Rectal smooth muscle tissue (tissue), 1 donor: ENCODE measurements at regions not wholly inside any gene's neighbourhood (a gene's known extent, or its start where the extent isn't known, plus 50 kb on each side); places are given as distances from the start of the nearest gene placed in this dataset.

Experiments
- H3K27ac ChIP-seq: one replicate; pipeline ENCODE4 v1.7.0; 2013; ENCODE audit warnings: low read depth, low read length, inconsistent platforms
- H3K27me3 ChIP-seq: one replicate; pipeline ENCODE4 v1.7.0; 2013; ENCODE audit warnings: low read length; ENCODE audit not compliant: control insufficient read depth, insufficient read depth
- H3K36me3 ChIP-seq: one replicate; pipeline ENCODE4 v1.7.0; 2013; ENCODE audit warnings: low read length; ENCODE audit not compliant: control insufficient read depth, insufficient read depth
- H3K4me1 ChIP-seq: one replicate; pipeline ENCODE4 v1.7.0; 2013; ENCODE audit warnings: low read length; ENCODE audit not compliant: control insufficient read depth, insufficient read depth
- H3K4me3 ChIP-seq: one replicate; pipeline ENCODE4 v1.7.0; 2013; ENCODE audit warnings: low read length
- H3K9ac ChIP-seq: one replicate; pipeline ENCODE4 v1.7.0; 2013; ENCODE audit warnings: low read length

DNA sequence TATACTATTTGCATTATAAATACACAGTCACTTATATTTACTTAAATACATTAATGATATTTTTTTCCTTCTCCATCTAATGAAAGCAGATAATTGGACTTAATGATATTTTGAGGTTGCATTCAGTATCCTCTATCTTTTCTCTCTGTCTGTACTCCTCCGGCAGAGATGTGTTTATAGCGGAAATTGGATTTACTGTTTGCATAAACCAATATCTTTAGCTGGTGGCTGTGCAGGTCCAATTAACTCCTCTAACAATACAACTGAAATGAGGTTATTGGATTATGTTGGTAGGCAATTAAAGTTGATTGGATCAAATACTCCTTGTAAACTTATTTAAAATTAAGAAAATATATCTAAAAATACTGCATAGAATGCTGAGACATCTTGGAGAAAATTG, 1044.2 kb upstream of the SORCS1 start:
- Histone ChIP-seq H3K27me3 (no peaks in the 10 kb centered on the region), H3K9ac (no peak overlapping the region), H3K36me3 (no peaks in the 10 kb centered on the region), H3K4me1 (no peaks in the 10 kb centered on the region), H3K27ac (no peak overlapping the region), H3K4me3 (no peak overlapping the region)

GRCh38 chr10:108208038-108208437, 1043.5 kb upstream of the SORCS1 start:
- Histone ChIP-seq H3K4me3 (no peak overlapping the region), H3K27ac (no peak overlapping the region), H3K27me3 (no peaks in the 10 kb centered on the region), H3K9ac (no peak overlapping the region), H3K4me1 (no peaks in the 10 kb centered on the region), H3K36me3 (no peaks in the 10 kb centered on the region)

DNA sequence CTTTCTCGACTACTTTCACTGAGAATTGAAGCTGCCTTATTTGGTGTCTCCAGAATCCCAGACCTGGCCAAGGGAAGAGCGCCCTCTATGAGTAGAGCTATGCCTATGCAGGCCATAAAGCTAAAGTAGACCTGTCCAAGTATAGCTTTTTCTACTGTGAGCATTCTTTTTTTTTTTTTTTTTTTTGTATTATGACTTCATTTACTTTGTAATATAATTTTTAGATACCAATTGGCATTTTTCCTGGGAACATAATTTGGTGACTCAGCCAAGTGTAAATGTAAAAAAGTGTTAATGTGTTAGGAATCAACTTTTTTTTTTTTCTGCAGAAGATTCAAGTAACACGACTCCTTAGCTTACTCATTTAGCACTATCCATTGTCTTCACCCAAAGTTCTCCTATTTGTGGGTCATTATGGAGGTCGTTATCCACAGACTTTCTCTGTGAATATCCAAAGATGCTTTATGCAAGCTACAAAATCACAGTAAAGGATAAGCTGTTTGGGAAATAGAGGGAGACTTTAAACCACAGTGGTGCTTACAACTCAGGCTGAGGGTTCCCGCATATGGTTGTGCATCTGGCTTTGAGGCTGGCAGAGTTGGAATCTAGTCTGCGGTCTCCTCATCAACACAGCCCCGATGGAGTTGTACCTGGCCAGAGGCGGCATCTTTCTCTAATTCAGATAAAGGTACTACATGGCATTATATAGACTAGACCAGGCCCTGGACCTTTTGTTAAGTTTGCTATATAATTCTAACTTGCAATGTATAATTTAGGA, 1040.2 kb upstream of the SORCS1 start:
- Histone ChIP-seq H3K36me3 (no peaks in the 10 kb centered on the region), H3K27ac (no peak overlapping the region), H3K4me1 (no peaks in the 10 kb centered on the region), H3K4me3 (no peak overlapping the region), H3K9ac (no peak overlapping the region), H3K27me3 (no peaks in the 10 kb centered on the region)

GRCh38 chr10:108203905-108204527, 1039.5 kb upstream of the SORCS1 start:
- Histone ChIP-seq H3K4me1 (no peaks in the 10 kb centered on the region), H3K27me3 (no peaks in the 10 kb centered on the region), H3K9ac (no peak overlapping the region), H3K36me3 (no peaks in the 10 kb centered on the region), H3K27ac (no peak overlapping the region), H3K4me3 (no peak overlapping the region)

GRCh38 chr10:108187408-108188012, 1023.0 kb upstream of the SORCS1 start:
- no peak overlapping the region for H3K9ac ChIP-seq
- no peak overlapping the region for H3K4me3 ChIP-seq
- H3K27ac ChIP-seq, result no peak overlapping the region
- H3K36me3 ChIP-seq, result no peaks in the 10 kb centered on the region
- H3K27me3 ChIP-seq, result no peaks in the 10 kb centered on the region
- H3K4me1 ChIP-seq, result no peaks in the 10 kb centered on the region

DNA sequence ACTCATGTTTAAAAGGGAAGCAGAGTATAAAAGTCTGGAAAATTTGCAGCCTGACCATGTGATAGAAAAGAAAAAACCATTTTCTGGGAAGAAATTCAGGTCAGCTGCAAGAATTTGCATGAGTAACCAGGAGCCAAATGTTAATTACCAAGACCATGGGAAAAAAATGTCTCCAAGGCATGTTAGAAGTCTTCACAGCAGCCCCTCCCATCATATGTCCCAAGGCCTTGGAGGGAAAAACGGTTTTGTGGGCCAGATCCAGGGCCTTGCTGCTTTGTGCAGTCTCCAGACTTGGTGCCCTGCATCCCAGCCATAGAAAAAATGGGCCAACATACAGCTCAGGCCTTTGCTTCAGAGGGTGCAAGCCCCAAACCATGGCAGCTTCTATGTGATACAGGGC, 1019.6 kb upstream of the SORCS1 start:
- Histone ChIP-seq H3K27ac (no peak overlapping the region), H3K4me1 (no peaks in the 10 kb centered on the region), H3K9ac (no peak overlapping the region), H3K36me3 (no peaks in the 10 kb centered on the region), H3K4me3 (no peak overlapping the region), H3K27me3 (no peaks in the 10 kb centered on the region)

- H3K27me3 ChIP-seq, result no peaks in the 10 kb centered on the region
- no peaks in the 10 kb centered on the region for H3K4me1 ChIP-seq
- H3K9ac ChIP-seq, result no peak overlapping the region
- no peak overlapping the region for H3K27ac ChIP-seq
- no peak overlapping the region for H3K4me3 ChIP-seq
- H3K36me3 ChIP-seq, result no peaks in the 10 kb centered on the region
Measured at GRCh38 chr10:108180878-108181277, 1016.4 kb upstream of the SORCS1 start.

DNA sequence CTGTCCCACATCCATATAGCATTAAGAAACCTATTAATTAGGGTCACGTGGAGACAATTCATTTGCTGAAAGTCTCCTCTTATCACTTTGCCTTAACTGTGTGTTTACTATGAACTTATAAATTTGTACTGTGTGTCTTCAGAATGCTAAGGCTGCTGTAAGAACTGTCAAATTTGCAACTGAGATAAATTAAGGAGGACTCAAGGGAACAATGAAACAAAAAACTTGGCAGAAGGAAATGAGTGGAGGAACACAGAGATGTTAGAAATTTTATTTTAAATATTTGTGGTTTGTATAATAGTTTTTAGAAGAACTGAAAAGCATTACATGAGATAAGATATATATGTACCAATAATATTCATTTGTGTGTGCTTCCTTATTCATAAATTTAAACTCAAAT, 1005.3 kb upstream of the SORCS1 start:
- Histone ChIP-seq H3K27ac (no peak overlapping the region), H3K4me1 (no peaks in the 10 kb centered on the region), H3K27me3 (no peaks in the 10 kb centered on the region), H3K4me3 (no peak overlapping the region), H3K36me3 (no peaks in the 10 kb centered on the region), H3K9ac (no peak overlapping the region)

DNA sequence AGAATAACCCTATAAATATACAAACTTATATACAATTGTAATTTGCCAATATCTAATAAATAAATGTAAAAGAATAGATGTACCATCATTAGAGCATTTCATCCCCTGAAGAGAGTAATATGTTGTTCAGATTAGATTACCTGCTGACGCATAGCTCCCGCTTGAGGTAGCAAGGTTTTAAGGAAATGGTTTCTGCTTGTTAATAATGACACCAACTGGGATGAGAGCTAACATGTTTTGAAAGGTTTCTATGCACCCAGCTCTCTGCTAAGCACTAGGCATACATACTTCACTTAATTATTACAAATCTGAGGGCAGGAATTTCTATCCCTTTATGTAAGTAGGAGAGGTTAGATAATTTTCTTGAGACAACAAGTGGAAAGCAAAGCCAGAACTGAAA, 1003.3 kb upstream of the SORCS1 start:
- no peak overlapping the region for H3K9ac ChIP-seq
- H3K4me3 ChIP-seq, result no peak overlapping the region
- no peaks in the 10 kb centered on the region for H3K4me1 ChIP-seq
- H3K27ac ChIP-seq, result no peak overlapping the region
- no peaks in the 10 kb centered on the region for H3K36me3 ChIP-seq
- no peaks in the 10 kb centered on the region for H3K27me3 ChIP-seq

DNA sequence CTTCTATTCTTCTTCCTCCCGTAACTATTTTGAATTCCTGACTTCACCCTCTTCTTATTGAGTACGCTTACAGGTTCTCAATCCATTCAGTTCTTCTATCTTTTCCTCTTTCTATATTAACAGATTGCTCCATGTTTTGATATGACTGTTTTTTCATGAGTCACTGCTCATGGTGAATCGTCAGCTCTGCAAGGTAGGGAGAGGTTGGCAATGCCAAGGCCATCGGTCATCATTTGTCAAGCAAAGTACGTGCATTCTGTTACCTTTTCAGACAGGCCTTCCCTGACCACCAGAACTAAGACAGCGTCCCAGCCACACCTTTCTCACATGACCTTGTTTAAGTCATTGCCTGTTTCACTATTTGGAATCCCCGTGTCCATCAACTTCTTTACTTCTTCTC, 1001.9 kb upstream of the SORCS1 start:
- H3K27ac ChIP-seq, result no peak overlapping the region
- no peak overlapping the region for H3K4me3 ChIP-seq
- H3K27me3 ChIP-seq, result no peaks in the 10 kb centered on the region
- no peaks in the 10 kb centered on the region for H3K4me1 ChIP-seq
- no peak overlapping the region for H3K9ac ChIP-seq
- no peaks in the 10 kb centered on the region for H3K36me3 ChIP-seq

DNA sequence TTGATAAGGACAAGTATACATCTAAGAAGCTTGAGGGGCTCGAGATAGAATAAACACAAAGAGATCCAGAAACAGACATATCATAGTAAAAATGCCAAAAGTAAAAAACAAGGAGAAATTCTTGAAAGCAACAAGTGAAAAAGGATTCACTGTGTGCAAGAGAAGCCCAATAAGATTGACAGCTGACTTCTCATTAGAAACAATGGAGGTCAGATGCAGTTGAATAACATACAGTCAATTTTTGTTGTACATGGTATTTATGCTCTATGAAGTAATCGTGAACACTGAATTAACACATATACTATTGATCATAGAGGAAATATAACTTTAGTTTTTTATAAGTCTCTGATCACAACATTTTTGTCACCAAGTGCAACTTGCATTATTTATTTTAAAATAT, 982.8 kb upstream of the SORCS1 start:
- Histone ChIP-seq H3K4me1 (no peaks in the 10 kb centered on the region), H3K36me3 (no peaks in the 10 kb centered on the region), H3K27ac (no peak overlapping the region), H3K27me3 (no peaks in the 10 kb centered on the region), H3K9ac (no peak overlapping the region), H3K4me3 (no peak overlapping the region)

GRCh38 chr10:108141064-108141463, 976.6 kb upstream of the SORCS1 start:
- H3K27me3 ChIP-seq, result no peaks in the 10 kb centered on the region
- H3K9ac ChIP-seq, result no peak overlapping the region
- H3K36me3 ChIP-seq, result no peaks in the 10 kb centered on the region

DNA sequence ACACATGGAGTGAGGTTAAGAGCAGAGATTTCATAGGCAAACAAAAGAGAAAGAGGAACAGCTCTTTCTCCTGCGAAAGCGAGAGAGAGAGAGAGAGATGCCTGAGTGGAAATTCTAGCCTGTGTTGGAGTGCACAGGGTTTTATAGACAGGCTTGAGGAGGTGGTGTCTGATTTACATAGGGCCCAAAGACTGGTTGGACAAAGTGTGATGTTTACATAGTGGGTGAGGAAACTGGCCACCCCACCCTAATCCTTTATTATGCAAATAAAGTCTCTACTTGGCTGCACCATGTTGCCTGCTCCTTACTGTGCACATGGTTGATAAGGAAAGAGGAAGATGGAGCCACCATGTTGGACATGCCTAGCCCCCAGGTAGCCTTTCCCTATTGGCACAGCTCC, 967.8 kb upstream of the SORCS1 start:
- Histone ChIP-seq H3K27me3 (no peaks in the 10 kb centered on the region), H3K36me3 (no peaks in the 10 kb centered on the region), H3K27ac (no peak overlapping the region), H3K9ac (no peak overlapping the region), H3K4me3 (no peak overlapping the region), H3K4me1 (no peaks in the 10 kb centered on the region)

More at GRCh38 chr10:108141064-108141463, 976.6 kb upstream of the SORCS1 start:
- H3K4me1 ChIP-seq, result no peaks in the 10 kb centered on the region
- H3K27ac ChIP-seq, result no peak overlapping the region
- no peak overlapping the region for H3K4me3 ChIP-seq
